K562 (cell line): ENCODE measurements at regions not wholly inside any gene's neighbourhood (a gene's known extent, or its start where the extent isn't known, plus 50 kb on each side); places are given as distances from the start of the nearest gene placed in this dataset.

ENCODE experiments used
- ATAC-seq: fragments of 200-7000 bp; cut with Tn5 transposase; 3 replicates; pipeline ENCODE4 v1.9.1; 2020; ENCODE audit warnings: moderate library complexity
- BruUV-seq: library from RNA; stranded (reverse); fragments of 400-500 nt; replicated peaks from 2 replicates; lab custom pipeline; 2021; lab: Mats Ljungman, UMichigan
- CTCF ChIA-PET: fragments of 300-600 bp; formaldehyde crosslinking; extraction: SDS; loops from one replicate; lab custom pipeline; 2021; ENCODE audit warnings: low intra/inter-chr PET ratio; lab: Yijun Ruan, JAX
- POLR2A ChIA-PET: fragments of 300-600, 350-650 bp; sonication (Branson Sonifier 250); formaldehyde crosslinking; extraction: SDS; loops from one replicate; lab custom pipeline; 2021; ENCODE audit warnings: antibody characterized with exemption, inconsistent platforms; lab: Yijun Ruan, JAX
- DNase-seq, 4 experiments: peaks; one replicate each; pipeline versions ENCODE4 v3.0.0 to v3.0.0-alpha.2; 2011 to 2018; ENCODE audit warnings: low spot score in 3 of 4, mixed read lengths in 3 of 4; ENCODE audit errors: extremely low read depth in 1 of 4
- FAIRE-seq: peaks from 2 replicates; lab custom pipeline; 2011; peaks lifted over from hg19 to GRCh38; lab: Jason Lieb, UNC
- H2AFZ ChIP-seq: 2 replicates; pipeline ENCODE4 v1.6.0; 2011; ENCODE audit warnings: low read depth, low read length, control low read depth, inconsistent platforms
- H3K27ac ChIP-seq: fragments of 200-600 bp; 3 replicates; pipeline ENCODE4 v1.8.0; 2011; ENCODE audit warnings: low read depth, mild to moderate bottlenecking, control low read depth, inconsistent platforms, low read length, moderate library complexity, mixed read lengths; ENCODE audit errors: extremely low read depth
- H3K27me3 ChIP-seq, 2 experiments: fragments of 300-600 bp in 1 of 2; 2 replicates in 1 of 2; 3 replicates in 1 of 2; pipeline versions ENCODE4 v1.6.0 to v1.8.0; 2011; ENCODE audit warnings: inconsistent platforms in 2 of 2, low read length in 2 of 2, mild to moderate bottlenecking in 1 of 2, mixed read lengths in 1 of 2, moderate library complexity in 1 of 2; ENCODE audit not compliant: control insufficient read depth in 2 of 2, insufficient read depth in 2 of 2
- H3K36me3 ChIP-seq: fragments of 300-600 bp; 3 replicates; pipeline ENCODE4 v1.8.0; 2011; ENCODE audit warnings: mild to moderate bottlenecking, low read length, inconsistent platforms; ENCODE audit not compliant: control insufficient read depth, insufficient read depth
- H3K4me1 ChIP-seq, 2 experiments: fragments of 200-600 bp in 1 of 2; replicated peaks in 1 of 2; 2 replicates in 1 of 2; 3 replicates in 1 of 2; pipeline versions ENCODE4 v1.5.1 to v1.8.0; 2011; ENCODE audit warnings: inconsistent platforms in 2 of 2, low read length in 2 of 2, mild to moderate bottlenecking in 1 of 2, mixed read lengths in 1 of 2, moderate library complexity in 1 of 2; ENCODE audit not compliant: control insufficient read depth in 2 of 2, insufficient read depth in 2 of 2
- H3K4me2 ChIP-seq: 2 replicates; pipeline ENCODE4 v1.6.1; 2011; ENCODE audit warnings: low read length, control low read depth, inconsistent platforms, mixed read lengths; ENCODE audit not compliant: insufficient read depth
- H3K4me3 ChIP-seq: fragments of 200-600 bp; sonication (generic), shearing (Covaris generic); 2 replicates; pipeline ENCODE4 v1.5.1; 2016; ENCODE audit warnings: control low read depth, inconsistent platforms
- H3K79me2 ChIP-seq: fragments of 200-600 bp; 3 replicates; pipeline ENCODE4 v1.8.0; 2011; ENCODE audit warnings: low read length, inconsistent platforms; ENCODE audit not compliant: control insufficient read depth, insufficient read depth
- H3K9ac ChIP-seq, 2 experiments: 2 replicates each; pipeline versions ENCODE4 v1.6.0 to v1.6.1; 2011; ENCODE audit warnings: low read depth in 2 of 2, low read length in 2 of 2, control low read depth in 1 of 2, inconsistent platforms in 1 of 2, mild to moderate bottlenecking in 1 of 2, mixed read lengths in 1 of 2; ENCODE audit not compliant: insufficient read depth in 1 of 2
- H3K9me1 ChIP-seq: one replicate; pipeline ENCODE4 v1.6.0; 2011; ENCODE audit warnings: inconsistent platforms, mild to moderate bottlenecking, low read length, moderate library complexity; ENCODE audit not compliant: control insufficient read depth, insufficient read depth
- H3K9me3 ChIP-seq: replicated peaks from 2 replicates; pipeline ENCODE4 v1.5.1; 2011; ENCODE audit warnings: low read depth, low read length, inconsistent platforms; ENCODE audit not compliant: control insufficient read depth, insufficient read depth
- H4K20me1 ChIP-seq: replicated peaks from 2 replicates; pipeline ENCODE4 v1.6.1; 2011; ENCODE audit warnings: low read length, inconsistent platforms, mixed read lengths; ENCODE audit not compliant: control insufficient read depth, insufficient read depth
- ESRRA ChIP-seq: fragments of 450-650 bp; IDR thresholded peaks from 2 replicates; pipeline ENCODE4 v1.6.1; 2014; ENCODE audit warnings: low read depth, mild to moderate bottlenecking, moderate library complexity, borderline replicate concordance
- GABPB2 ChIP-seq: fragments of 250-450 bp; sonication (Bioruptor Pico); conservative IDR thresholded peaks from 2 replicates; pipeline ENCODE4 v1.5.1; 2021; ENCODE audit warnings: mild to moderate bottlenecking
- ZBTB17 ChIP-seq: fragments of 450-650 bp; formaldehyde crosslinking; IDR thresholded peaks from 2 replicates; pipeline ENCODE4 v1.4.0; 2020; ENCODE audit warnings: mild to moderate bottlenecking
- ZNF408 ChIP-seq: fragments of 250-450 bp; sonication (Bioruptor Pico); IDR thresholded peaks from 2 replicates; pipeline ENCODE4 v1.4.0; 2020; ENCODE audit warnings: low read depth, mild to moderate bottlenecking, moderate library complexity
- ZNF57 ChIP-seq: fragments of 450-650 bp; formaldehyde crosslinking; IDR thresholded peaks from 2 replicates; pipeline ENCODE4 v1.4.0; 2020; ENCODE audit warnings: mild to moderate bottlenecking, moderate library complexity
- WGBS: fragments of 100-300 bp; shearing (Covaris generic); methylation state at CpG from one replicate; pipeline ENCODE4 v1.1.6; 2016; ENCODE audit warnings: low coverage, mixed read lengths; ENCODE audit not compliant: insufficient coverage; ENCODE audit errors: missing lambda C conversion rate; 5-methylcytosine and 5-hydroxymethylcytosine counted together
- in situ Hi-C: fragments of 300-500 bp; cut with MboI; formaldehyde crosslinking; loops from 4 replicates; pipeline ENCODE4 v1.15.0; 2018; ENCODE audit warnings: inconsistent platforms, mixed read lengths
- intact Hi-C: fragments of 100-400 bp; cut with micrococcal nuclease; formaldehyde crosslinking; loops from 2 replicates; pipeline ENCODE4 v1.14.2; 2022
- TF ChIP-seq, protein P1 (sequence below), 2 experiments: fragments of 450-650 bp; IDR thresholded peaks; 2 replicates each; pipeline ENCODE4 v1.6.1; 2016
- TF ChIP-seq, protein P2 (sequence below), 2 experiments: fragments of 450-650 bp; formaldehyde crosslinking in 1 of 2; IDR thresholded peaks; 2 replicates each; pipeline versions ENCODE4 v1.4.0 to v1.6.1; 2014 to 2020; ENCODE audit warnings: mild to moderate bottlenecking in 2 of 2, borderline replicate concordance in 1 of 2, low read depth in 1 of 2

DNA sequence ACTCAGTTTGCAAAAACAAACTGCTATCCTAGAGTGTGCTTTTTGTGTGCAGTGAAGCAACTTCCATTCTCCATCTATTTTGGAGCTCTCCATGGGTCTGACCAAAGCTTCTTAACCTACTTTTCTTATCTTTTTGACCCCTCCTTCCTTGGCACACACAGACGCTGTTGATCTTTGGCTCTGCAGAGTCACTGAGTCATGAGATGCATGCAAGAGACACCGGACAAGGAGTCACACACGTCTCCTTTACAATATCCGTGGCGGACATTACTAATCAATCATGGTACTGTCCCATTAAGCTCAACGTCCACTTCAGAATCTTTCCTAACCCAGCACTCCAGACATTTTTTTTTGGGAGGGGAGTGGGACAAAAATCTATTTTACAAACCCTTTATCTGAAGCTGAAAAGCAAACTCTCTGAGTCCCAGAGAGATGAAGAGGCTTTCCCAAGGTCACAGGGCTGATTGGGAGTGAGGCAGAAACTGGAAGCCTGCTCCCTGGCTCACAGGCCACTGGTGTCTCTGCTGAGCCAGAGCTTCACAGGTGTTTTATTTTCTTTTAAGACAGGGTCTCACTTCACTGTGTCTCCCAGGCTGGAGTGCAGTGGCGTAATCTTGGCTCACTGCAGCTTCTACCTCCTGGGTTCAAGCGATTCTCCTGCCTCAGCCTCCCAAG is 165.8 kb upstream of the SYT13 start:
- BruUV-seq = no TSS peak
- H3K27me3 ChIP-seq = peaks cover 0 to 11% of the 10 kb centered on the region in 2 experiments; a peak in 1 of 5 replicates
- H3K4me1 ChIP-seq = no peaks in the 10 kb centered on the region
- no peaks in the 10 kb centered on the region for H4K20me1 ChIP-seq
- intact Hi-C loops = loop anchor here (10.0 kb wide), 1 partner anchor 203 kb away; no protein-coding TSS in a partner anchor
- CTCF ChIA-PET = no interaction called here
- no peaks in the 10 kb centered on the region for H3K79me2 ChIP-seq
- DNase-seq (no peak), ATAC-seq (no peak), FAIRE-seq (no peak)
- POLR2A ChIA-PET = interaction anchor here (0.5 to 0.6 kb wide), 2 partner anchors 66 to 373 kb away, joined by 3 read pairs; no protein-coding TSS in a partner anchor
- H3K4me3 ChIP-seq = no peak overlapping the region
- H3K27ac ChIP-seq = no peak overlapping the region
- no peaks in the 10 kb centered on the region for H3K9me1 ChIP-seq
- H3K9ac ChIP-seq = no peak overlapping the region
- H2AFZ ChIP-seq = no peak overlapping the region
- H3K4me2 ChIP-seq = no peak overlapping the region
- whole genome bisulfite sequencing = 0% methylated on average over 8 of the region's 8 CpGs
- TF ChIP-seq, protein P1, sequence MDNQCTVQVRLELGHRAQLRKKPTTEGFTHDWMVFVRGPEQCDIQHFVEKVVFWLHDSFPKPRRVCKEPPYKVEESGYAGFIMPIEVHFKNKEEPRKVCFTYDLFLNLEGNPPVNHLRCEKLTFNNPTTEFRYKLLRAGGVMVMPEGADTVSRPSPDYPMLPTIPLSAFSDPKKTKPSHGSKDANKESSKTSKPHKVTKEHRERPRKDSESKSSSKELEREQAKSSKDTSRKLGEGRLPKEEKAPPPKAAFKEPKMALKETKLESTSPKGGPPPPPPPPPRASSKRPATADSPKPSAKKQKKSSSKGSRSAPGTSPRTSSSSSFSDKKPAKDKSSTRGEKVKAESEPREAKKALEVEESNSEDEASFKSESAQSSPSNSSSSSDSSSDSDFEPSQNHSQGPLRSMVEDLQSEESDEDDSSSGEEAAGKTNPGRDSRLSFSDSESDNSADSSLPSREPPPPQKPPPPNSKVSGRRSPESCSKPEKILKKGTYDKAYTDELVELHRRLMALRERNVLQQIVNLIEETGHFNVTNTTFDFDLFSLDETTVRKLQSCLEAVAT (IDR thresholded peaks at IDR 0.05) = peak in 1 of 2 experiments; percentile 84; a peak in 2 of 4 replicates
- TF ChIP-seq ZNF57 (no peak), ZNF408 (CRISPR knock-in tag) (no peak), ESRRA (no peak), ZBTB17 (peak; percentile 96), GABPB2 (CRISPR knock-in tag) (no peak)
- TF ChIP-seq, protein P2, sequence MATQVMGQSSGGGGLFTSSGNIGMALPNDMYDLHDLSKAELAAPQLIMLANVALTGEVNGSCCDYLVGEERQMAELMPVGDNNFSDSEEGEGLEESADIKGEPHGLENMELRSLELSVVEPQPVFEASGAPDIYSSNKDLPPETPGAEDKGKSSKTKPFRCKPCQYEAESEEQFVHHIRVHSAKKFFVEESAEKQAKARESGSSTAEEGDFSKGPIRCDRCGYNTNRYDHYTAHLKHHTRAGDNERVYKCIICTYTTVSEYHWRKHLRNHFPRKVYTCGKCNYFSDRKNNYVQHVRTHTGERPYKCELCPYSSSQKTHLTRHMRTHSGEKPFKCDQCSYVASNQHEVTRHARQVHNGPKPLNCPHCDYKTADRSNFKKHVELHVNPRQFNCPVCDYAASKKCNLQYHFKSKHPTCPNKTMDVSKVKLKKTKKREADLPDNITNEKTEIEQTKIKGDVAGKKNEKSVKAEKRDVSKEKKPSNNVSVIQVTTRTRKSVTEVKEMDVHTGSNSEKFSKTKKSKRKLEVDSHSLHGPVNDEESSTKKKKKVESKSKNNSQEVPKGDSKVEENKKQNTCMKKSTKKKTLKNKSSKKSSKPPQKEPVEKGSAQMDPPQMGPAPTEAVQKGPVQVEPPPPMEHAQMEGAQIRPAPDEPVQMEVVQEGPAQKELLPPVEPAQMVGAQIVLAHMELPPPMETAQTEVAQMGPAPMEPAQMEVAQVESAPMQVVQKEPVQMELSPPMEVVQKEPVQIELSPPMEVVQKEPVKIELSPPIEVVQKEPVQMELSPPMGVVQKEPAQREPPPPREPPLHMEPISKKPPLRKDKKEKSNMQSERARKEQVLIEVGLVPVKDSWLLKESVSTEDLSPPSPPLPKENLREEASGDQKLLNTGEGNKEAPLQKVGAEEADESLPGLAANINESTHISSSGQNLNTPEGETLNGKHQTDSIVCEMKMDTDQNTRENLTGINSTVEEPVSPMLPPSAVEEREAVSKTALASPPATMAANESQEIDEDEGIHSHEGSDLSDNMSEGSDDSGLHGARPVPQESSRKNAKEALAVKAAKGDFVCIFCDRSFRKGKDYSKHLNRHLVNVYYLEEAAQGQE (IDR thresholded peaks at IDR 0.05; ENCODE audit: borderline replicate concordance) = 0 out of 2 replicates have a peak, but pooled peaks have one; percentile 19
- TF ChIP-seq, protein P2 (CRISPR knock-in tag; IDR thresholded peaks at IDR 0.05; ENCODE audit: low read depth) = no peak
- TF ChIP-seq, all 486 proteins: peak for 3
- no peaks in the 10 kb centered on the region for H3K9me3 ChIP-seq
- in situ Hi-C loops = no loop called here
- no peaks in the 10 kb centered on the region for H3K36me3 ChIP-seq
